ENCODE measurements at regions not wholly inside any gene's neighbourhood (a gene's known extent, or its start where the extent isn't known, plus 50 kb on each side); places are given as distances from the start of the nearest gene placed in this dataset.

DNA sequence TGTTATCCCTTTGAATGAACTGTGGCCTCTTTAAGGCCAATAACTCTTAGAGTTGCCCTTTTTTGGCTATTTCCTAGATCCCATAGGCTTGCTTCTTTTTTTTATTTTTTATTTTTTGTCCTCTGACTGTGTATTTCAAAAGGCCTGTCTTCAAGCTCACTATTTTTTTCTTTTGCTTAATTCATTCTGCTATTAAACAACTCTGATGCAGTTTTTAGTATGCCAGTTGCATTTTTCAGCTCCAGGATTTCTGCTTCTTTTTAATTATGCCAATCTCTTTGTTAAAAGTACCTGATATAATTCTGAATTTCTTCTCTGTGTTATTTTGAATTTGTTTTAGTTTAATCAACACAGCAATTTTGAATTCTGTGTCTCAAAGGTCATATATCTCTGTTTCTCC is 912.1 kb downstream of the PLOD2 start:
- TF ChIP-seq, protein P1, sequence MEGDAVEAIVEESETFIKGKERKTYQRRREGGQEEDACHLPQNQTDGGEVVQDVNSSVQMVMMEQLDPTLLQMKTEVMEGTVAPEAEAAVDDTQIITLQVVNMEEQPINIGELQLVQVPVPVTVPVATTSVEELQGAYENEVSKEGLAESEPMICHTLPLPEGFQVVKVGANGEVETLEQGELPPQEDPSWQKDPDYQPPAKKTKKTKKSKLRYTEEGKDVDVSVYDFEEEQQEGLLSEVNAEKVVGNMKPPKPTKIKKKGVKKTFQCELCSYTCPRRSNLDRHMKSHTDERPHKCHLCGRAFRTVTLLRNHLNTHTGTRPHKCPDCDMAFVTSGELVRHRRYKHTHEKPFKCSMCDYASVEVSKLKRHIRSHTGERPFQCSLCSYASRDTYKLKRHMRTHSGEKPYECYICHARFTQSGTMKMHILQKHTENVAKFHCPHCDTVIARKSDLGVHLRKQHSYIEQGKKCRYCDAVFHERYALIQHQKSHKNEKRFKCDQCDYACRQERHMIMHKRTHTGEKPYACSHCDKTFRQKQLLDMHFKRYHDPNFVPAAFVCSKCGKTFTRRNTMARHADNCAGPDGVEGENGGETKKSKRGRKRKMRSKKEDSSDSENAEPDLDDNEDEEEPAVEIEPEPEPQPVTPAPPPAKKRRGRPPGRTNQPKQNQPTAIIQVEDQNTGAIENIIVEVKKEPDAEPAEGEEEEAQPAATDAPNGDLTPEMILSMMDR (IDR thresholded peaks at IDR 0.05) = no peak
- no peak for TF ChIP-seq ZFX (IDR thresholded peaks at IDR 0.05; ENCODE audit: borderline replicate concordance)

Data from 22Rv1 (cell line).